IgD-negative memory B cell (primary cell): ENCODE measurements at regions not wholly inside any gene's neighbourhood (a gene's known extent, or its start where the extent isn't known, plus 50 kb on each side); places are given as distances from the start of the nearest gene placed in this dataset.
"Not testable (repeated sequence)": the region's sequence is repeated elsewhere in the genome, so short reads cannot be mapped to it uniquely, and the experiment has no call there.

ENCODE experiments used
- H3K27ac Mint-ChIP-seq, 3 donors: one replicate each; pipeline ENCODE4 v1.8.0; 2020 to 2022; ENCODE audit warnings: mild to moderate bottlenecking in 3 of 3, mixed read lengths in 3 of 3, moderate library complexity in 1 of 3
- H3K27me3 Mint-ChIP-seq: one replicate; pipeline ENCODE4 v1.8.0; 2021; ENCODE audit warnings: mixed read lengths
- H3K36me3 Mint-ChIP-seq: one replicate; pipeline ENCODE4 v1.8.0; 2020; ENCODE audit warnings: mild to moderate bottlenecking, mixed read lengths
- H3K4me1 Mint-ChIP-seq, 3 donors: one replicate each; pipeline ENCODE4 v1.8.0; 2020 to 2022; ENCODE audit warnings: mixed read lengths in 3 of 3, mild to moderate bottlenecking in 1 of 3
- H3K4me3 Mint-ChIP-seq, 4 donors: one replicate each; pipeline ENCODE4 v1.8.0; 2020 to 2022; ENCODE audit warnings: mild to moderate bottlenecking in 4 of 4, mixed read lengths in 4 of 4, moderate library complexity in 3 of 4
- H3K9me3 Mint-ChIP-seq, 3 donors: one replicate each; pipeline ENCODE4 v1.8.0; 2020 to 2021; ENCODE audit warnings: mixed read lengths in 3 of 3, mild to moderate bottlenecking in 1 of 3

DNA sequence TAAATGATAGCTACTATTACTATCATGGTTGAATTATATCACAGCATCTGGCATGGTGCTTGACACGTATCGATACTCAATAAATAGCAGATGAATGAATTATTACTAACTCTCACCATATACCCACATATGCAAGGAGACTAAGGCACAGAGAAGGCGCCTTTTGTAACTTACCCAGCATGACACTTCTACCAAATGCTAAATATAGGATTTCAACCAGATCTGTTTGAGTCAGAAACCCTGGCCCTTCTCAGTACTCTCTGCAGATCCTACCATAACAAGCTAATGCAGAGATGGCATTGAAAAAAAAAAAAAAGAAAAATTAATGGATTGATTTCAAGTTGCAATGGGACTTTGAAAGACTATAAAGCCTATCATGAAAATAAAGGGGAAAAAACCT is 219.5 kb downstream of the DHX15 start:
- H3K4me1 Mint-ChIP-seq = no peaks in the 10 kb centered on the region

DNA sequence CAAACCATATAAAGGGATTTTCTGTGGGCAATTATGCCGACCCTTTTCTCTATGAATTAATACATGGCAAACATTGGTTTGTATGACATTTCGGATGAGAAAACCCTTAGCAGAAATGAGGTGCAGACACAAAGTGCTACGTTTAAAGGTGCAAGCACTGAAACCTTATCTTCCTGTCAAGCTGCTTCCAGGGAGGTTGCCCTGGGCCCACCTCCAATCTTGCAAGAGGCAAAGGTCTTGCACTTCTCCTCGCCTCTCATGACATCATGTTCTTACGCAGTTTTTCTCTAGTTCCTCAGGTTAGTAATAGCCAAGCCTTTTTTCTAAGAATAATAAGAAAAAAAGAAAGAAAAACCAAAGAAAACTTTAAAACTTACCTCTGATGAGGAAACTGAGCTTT is 220.1 kb downstream of the DHX15 start:
- H3K27me3 Mint-ChIP-seq = no peaks in the 10 kb centered on the region
- no peak overlapping the region for H3K27ac Mint-ChIP-seq
- H3K9me3 Mint-ChIP-seq = no peaks in the 10 kb centered on the region
- no peaks in the 10 kb centered on the region for H3K36me3 Mint-ChIP-seq
- no peaks in the 10 kb centered on the region for H3K4me1 Mint-ChIP-seq
- no peak overlapping the region for H3K4me3 Mint-ChIP-seq

More for the DNA sequence above, 219.5 kb downstream of the DHX15 start:
- no peaks in the 10 kb centered on the region for H3K9me3 Mint-ChIP-seq
- no peaks in the 10 kb centered on the region for H3K27me3 Mint-ChIP-seq
- no peaks in the 10 kb centered on the region for H3K36me3 Mint-ChIP-seq
- no peak overlapping the region for H3K27ac Mint-ChIP-seq
- no peak overlapping the region for H3K4me3 Mint-ChIP-seq

DNA sequence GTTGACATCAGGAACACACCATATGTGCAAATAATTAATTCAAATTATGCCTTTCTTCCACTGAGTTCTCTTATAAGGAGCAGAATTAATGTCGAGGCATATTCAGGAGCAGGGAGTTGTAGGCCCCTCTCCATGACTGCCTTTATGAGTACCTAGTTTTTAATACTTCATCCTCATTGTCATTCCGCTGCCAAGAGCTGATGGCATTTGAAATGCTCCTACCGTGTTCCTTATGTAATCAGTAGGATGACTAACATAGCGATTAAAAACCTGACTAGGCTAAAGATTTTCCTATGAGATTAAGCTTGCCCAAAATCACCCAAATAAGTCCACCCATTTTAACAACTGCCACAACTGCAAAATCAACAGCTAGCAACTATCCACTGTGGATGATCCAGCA is 220.6 kb downstream of the DHX15 start:
- Mint-ChIP-seq H3K9me3 (no peaks in the 10 kb centered on the region), H3K27me3 (no peaks in the 10 kb centered on the region), H3K4me1 (no peaks in the 10 kb centered on the region), H3K27ac (no peak overlapping the region), H3K36me3 (no peaks in the 10 kb centered on the region), H3K4me3 (no peak overlapping the region)

DNA sequence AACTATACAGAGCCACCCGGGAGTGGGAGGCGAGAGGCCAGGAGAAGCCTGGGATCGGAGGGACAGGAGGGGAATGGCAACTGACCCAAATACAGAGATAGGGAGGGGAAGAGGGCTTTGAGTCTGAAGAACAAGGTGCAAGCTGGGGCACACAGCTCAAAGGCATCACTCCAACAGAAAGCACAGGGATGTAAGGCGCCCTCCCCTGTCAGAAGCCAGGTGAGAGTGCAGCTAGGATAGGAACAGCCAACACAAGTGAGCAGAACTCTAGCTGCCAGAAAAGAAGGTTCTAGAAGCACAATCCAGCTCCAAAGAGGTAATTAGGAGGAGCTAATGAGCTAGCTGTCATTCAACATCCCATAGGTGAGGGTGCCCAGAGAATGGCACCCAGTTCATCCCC is 232.2 kb downstream of the DHX15 start:
- Mint-ChIP-seq H3K27ac (no peak overlapping the region), H3K27me3 (peaks cover 2% of the 10 kb centered on the region), H3K9me3 (peaks cover 3 to 10% (median 4%) of the 10 kb centered on the region in 3 donors), H3K4me3 (no peak overlapping the region), H3K36me3 (no peaks in the 10 kb centered on the region), H3K4me1 (no peaks in the 10 kb centered on the region)

DNA sequence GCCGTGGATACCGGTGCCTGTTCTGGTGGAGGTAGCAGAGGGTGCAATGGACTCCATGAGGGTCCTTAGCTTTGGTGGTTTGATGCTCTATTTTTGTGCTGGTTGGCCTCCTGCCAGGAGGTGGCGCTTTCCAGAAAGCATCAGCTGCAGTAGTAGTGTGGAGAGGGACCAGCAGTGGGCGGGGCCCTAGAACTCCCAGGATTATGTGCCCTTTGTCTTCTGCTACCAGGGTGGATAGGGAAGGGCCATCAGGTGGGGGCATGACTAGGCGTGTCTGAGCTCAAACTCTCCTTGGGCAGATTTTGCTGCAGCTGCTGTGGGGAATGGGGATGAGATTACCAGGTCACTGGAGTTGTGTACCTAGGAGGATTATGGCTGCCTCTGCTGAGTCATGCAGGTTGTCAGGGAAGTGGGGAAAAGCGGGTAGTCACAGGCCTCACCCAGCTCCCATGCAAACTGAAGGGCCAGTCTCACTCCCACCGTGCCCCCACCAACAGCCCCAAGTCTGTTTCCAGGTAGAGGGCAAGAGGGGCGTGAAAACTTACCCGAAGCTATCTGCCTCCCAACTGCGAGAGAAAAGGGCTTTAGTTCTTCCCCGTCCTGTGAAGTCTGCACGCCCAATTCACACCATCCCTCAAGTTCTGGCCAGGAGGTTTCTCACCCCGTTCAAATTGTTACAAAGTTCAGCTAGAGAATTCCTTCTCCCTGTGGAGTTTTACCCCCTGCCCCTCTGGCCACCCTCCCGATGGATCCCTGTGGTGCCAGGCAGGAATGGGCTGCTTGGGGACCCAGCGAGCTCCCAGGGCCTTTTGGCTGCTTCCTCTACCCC is 235.0 kb downstream of the DHX15 start:
- H3K9me3 Mint-ChIP-seq, H3K27me3 Mint-ChIP-seq, H3K4me3 Mint-ChIP-seq, H3K36me3 Mint-ChIP-seq, H3K4me1 Mint-ChIP-seq, H3K27ac Mint-ChIP-seq: not testable (repeated sequence)

DNA sequence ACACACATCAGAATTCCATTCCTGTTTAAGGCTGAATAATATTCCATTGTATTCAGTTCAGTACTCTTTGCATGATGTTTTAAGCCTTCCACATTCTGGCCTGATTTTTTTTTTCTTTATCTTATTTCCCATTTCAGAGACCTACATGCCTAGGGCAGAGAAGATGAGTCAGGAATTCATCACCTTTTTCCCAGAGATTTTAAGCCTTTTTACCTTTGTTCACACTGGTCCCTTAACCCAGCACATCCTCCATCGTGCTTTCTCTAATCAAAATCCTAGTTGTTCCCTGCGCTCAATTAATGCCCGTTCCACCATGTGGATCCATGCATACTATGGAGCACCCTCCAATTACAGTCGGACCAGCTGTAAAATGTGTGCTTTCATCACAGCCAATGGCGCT is 245.1 kb downstream of the DHX15 start:
- Mint-ChIP-seq H3K4me3 (no peak overlapping the region), H3K27ac (peak overlapping the region in 1 of 3 donors; percentile 34), H3K4me1 (no peaks in the 10 kb centered on the region), H3K36me3 (no peaks in the 10 kb centered on the region), H3K27me3 (no peaks in the 10 kb centered on the region), H3K9me3 (peaks cover 3 to 4% (median 3%) of the 10 kb centered on the region in 3 donors)

DNA sequence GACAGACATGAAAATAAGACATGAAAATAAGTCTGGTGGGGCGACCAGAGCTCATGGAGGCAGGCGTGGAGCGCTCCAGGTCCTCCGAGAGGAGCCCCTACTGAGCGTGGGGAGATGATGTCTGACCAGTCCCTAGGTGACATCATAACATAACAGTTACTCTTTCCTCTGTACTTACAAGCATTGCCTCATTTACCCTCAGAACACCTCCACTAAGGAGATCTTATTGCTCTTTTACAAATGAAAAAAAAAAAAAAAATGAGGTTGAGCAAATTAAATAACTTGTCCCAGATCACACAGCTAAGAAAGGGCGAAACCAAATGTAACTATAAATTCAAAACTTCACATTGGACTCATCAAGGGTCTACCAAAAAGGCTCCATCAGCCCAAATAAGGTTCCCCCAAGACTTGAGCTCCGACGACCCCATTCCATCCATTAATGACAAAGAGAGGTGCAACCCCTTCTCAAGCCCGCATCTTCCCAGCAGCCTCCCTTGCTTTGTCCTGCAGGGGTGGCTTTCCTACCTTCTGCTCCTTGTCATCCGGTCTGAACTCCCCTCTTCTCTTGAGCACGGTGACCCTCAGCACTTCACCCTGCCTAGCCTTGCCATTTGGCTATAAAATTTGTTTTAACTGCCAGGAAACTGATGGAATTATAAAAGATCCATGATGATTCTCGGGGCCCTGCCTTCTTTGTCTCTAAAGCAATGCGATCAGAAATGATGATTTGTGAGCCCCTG is 246.7 kb downstream of the DHX15 start:
- H3K36me3 Mint-ChIP-seq = no peaks in the 10 kb centered on the region
- peaks cover 1 to 4% (median 3%) of the 10 kb centered on the region in 3 donors for H3K9me3 Mint-ChIP-seq
- no peaks in the 10 kb centered on the region for H3K27me3 Mint-ChIP-seq
- no peaks in the 10 kb centered on the region for H3K4me1 Mint-ChIP-seq
- no peak overlapping the region for H3K27ac Mint-ChIP-seq
- no peak overlapping the region for H3K4me3 Mint-ChIP-seq

DNA sequence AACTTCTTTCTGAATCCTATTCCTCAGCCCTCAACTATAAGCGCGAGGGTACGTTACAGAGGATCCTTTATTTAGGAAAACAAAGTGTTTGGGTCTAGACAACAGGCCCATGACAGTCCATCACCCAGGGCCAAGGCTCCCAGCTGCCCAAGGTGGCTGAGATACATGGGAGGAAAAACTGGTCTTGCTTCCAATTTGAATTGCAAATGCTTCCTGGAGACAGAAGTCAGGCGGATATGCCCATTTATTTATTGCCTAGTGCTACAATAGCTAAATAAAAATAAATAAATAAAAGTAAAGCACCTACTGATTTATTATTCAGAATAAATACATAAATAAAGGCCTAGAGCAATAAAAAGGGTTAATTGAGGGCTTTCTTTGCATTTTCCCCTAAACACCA is 248.7 kb downstream of the DHX15 start:
- H3K4me1 Mint-ChIP-seq = no peaks in the 10 kb centered on the region
- no peak overlapping the region for H3K4me3 Mint-ChIP-seq
- no peaks in the 10 kb centered on the region for H3K36me3 Mint-ChIP-seq
- no peak overlapping the region for H3K27ac Mint-ChIP-seq
- peaks cover 0 to 4% (median 3%) of the 10 kb centered on the region in 3 donors for H3K9me3 Mint-ChIP-seq
- H3K27me3 Mint-ChIP-seq = no peaks in the 10 kb centered on the region

DNA sequence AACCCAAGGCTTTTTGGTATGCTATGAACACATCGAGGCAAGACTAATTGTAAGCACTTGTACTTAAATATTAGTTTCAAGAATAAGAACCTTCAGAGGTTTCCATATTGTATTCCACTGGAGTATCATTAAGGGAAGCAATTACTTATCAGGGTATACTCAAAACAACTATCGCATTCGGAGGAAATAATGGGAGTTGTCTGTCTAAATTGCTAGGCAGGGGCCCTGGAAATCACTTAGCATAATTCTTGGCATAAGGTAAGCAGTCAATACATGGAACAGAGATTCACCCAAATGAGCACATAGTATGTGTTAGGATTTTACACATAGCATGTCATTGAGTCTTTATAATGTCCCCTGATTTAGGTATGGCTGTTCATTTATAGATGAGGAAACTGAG is 249.4 kb downstream of the DHX15 start:
- H3K9me3 Mint-ChIP-seq = peaks cover 0 to 4% (median 3%) of the 10 kb centered on the region in 3 donors

DNA sequence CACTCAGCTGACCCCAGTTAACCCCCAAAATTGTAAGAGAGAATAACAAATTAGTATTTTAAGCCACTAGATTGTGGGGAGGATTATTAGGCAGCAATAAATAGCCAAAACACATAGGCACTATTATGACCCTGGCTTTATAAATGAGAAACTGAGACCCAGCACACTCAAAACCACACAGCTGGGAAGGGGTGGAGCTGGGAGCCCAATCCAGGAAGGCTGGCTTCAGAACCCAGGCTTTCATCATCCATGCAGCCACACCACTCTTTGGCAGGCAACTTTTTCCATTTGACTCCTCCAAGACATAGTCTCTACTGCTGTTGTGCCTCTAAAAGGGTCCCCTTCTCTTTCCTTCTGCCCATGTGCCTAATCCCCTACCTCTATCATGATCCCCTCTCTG is 253.8 kb downstream of the DHX15 start:
- no peaks in the 10 kb centered on the region for H3K4me1 Mint-ChIP-seq
- H3K4me3 Mint-ChIP-seq = no peak overlapping the region
- no peaks in the 10 kb centered on the region for H3K27me3 Mint-ChIP-seq
- H3K9me3 Mint-ChIP-seq = peaks cover 0 to 3% (median 3%) of the 10 kb centered on the region in 3 donors
- no peak overlapping the region for H3K27ac Mint-ChIP-seq
- H3K36me3 Mint-ChIP-seq = no peaks in the 10 kb centered on the region

More for the DNA sequence above, 249.4 kb downstream of the DHX15 start:
- H3K4me3 Mint-ChIP-seq = no peak overlapping the region
- no peak overlapping the region for H3K27ac Mint-ChIP-seq
- H3K4me1 Mint-ChIP-seq = no peaks in the 10 kb centered on the region
- H3K36me3 Mint-ChIP-seq = no peaks in the 10 kb centered on the region
- no peaks in the 10 kb centered on the region for H3K27me3 Mint-ChIP-seq

DNA sequence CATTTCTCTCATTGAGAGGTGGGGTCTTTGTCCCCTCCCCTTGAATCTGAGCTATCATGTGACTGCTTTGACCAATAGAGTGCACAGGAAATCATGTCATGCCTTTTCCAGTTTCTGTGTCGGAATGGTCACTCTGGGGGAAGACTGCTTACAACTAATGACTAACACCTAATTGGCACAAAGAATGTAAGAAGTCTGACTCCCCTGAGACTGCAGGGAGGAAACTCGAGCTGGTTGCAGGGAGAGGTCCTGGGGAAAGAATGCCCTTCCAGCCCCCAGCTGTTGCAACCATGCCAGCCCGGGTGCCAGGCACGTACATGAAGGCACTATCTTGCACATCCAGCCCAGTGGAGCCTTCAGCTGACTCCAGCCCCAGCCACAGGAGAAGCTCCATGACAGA is 254.2 kb downstream of the DHX15 start:
- H3K27ac Mint-ChIP-seq = no peak overlapping the region
- H3K4me1 Mint-ChIP-seq = no peaks in the 10 kb centered on the region
- H3K4me3 Mint-ChIP-seq = no peak overlapping the region
- H3K27me3 Mint-ChIP-seq = no peaks in the 10 kb centered on the region
- H3K36me3 Mint-ChIP-seq = no peaks in the 10 kb centered on the region
- peaks cover 0 to 3% (median 3%) of the 10 kb centered on the region in 3 donors for H3K9me3 Mint-ChIP-seq

DNA sequence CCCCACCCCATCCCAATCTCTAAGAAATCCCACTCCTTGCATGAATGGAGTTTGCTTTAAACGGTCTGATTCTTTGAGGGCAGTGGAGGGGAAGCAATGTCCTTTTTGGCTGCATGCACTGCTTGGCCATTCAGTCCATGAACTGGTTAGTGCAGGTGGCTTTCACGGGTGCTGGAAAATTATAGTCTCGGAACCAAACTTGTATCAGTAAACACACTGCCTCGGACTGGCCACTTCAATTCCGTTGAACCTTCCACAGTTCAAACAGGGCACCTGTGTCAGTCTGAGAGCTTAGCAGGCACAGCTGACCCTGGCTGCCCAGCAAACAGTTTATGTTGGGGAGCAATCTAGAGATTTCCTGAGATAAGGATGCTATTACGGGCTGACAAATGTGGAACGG is 255.6 kb downstream of the DHX15 start:
- Mint-ChIP-seq H3K36me3 (no peaks in the 10 kb centered on the region), H3K9me3 (peaks cover 0 to 3% (median 0%) of the 10 kb centered on the region in 3 donors), H3K27me3 (no peaks in the 10 kb centered on the region), H3K27ac (no peak overlapping the region), H3K4me1 (no peaks in the 10 kb centered on the region), H3K4me3 (no peak overlapping the region)

DNA sequence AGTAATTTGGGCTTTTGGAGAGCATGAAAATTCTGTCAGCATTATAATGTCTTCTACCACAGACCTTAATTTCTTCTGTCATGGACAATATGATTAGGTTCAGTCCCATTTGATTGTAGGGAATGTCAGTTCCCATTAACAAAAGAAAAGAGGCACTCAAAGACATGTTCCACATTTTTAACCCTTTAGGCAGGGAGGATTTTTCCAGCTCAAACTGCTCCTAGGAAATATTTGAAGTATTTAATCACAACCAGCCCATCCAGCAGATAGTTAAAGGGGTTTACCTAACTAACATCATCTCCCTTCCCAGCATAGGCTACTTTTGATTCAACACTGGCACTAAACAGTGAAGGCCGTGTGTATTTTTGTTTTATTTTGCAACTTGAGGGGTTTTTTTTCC is 256.0 kb downstream of the DHX15 start:
- no peaks in the 10 kb centered on the region for H3K4me1 Mint-ChIP-seq
- peaks cover 0 to 3% (median 0%) of the 10 kb centered on the region in 3 donors for H3K9me3 Mint-ChIP-seq
- H3K27ac Mint-ChIP-seq = no peak overlapping the region
- H3K4me3 Mint-ChIP-seq = no peak overlapping the region
- no peaks in the 10 kb centered on the region for H3K36me3 Mint-ChIP-seq
- no peaks in the 10 kb centered on the region for H3K27me3 Mint-ChIP-seq

DNA sequence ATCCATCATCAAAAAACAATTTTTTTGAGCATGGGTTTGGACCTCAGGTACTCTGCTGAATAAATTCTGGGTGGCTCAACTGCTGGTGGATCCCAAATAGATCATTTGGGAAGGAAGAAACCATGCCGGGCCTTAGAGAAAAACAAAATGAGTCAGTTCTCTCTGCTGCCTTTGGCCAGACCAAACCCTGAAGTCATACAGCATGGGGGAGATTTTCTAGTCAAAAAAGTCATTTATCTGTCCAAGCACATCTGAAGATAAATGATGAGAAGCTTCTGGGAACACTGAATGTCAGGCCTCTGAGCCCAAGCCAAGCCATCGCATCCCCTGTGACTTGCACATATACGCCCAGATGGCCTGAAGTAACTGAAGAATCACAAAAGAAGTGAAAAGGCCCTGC is 261.4 kb downstream of the DHX15 start:
- Mint-ChIP-seq H3K27ac (no peak overlapping the region), H3K4me1 (no peaks in the 10 kb centered on the region), H3K4me3 (no peak overlapping the region), H3K9me3 (peaks cover 0 to 3% (median 0%) of the 10 kb centered on the region in 3 donors), H3K36me3 (no peaks in the 10 kb centered on the region), H3K27me3 (no peaks in the 10 kb centered on the region)

DNA sequence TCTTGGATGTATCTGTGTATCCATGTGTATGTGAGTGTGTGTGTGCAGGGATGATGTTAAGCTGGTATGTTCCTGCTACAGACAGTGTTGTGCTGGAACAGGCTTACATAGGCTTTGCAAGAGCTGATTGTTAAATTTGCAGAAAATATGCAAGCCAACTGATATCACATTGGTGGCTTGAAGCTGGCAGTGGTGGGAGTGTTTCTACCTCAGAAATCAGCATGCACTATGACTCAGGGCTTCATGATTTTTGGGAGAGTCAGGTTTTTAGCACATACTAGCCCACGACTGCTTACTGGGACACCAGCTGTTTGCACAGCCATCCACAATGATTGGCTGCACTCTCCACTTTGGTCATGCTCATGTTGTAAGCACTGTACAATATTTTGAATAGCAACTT is 261.8 kb downstream of the DHX15 start:
- Mint-ChIP-seq H3K27ac (no peak overlapping the region), H3K27me3 (no peaks in the 10 kb centered on the region), H3K4me3 (no peak overlapping the region), H3K36me3 (no peaks in the 10 kb centered on the region), H3K4me1 (no peaks in the 10 kb centered on the region), H3K9me3 (peaks cover 0 to 3% (median 0%) of the 10 kb centered on the region in 3 donors)

DNA sequence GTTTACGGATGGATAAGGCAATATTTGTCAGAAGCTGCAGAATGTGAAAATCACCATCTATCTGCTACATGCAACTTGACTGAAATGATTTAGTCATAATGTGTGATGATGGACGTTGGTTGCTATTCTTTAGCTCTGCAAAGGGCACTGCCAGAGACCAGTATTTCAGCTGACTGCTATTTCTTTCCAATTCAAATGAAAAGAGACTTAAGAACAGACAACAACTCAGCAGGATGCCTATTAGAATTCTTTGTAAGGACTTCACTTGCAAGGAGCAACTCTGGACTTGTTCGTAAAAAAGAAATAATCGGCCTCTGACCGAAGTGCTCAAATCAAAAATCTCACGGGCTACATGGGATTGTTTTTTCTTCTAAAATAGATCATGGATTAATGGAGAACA is 262.7 kb downstream of the DHX15 start:
- Mint-ChIP-seq H3K36me3 (no peaks in the 10 kb centered on the region), H3K27ac (no peak overlapping the region), H3K4me3 (no peak overlapping the region), H3K4me1 (no peaks in the 10 kb centered on the region), H3K9me3 (peaks cover 0 to 2% (median 0%) of the 10 kb centered on the region in 3 donors), H3K27me3 (no peaks in the 10 kb centered on the region)
